Stomach (tissue), 8 donors: ENCODE measurements at regions not wholly inside any gene's neighbourhood (a gene's known extent, or its start where the extent isn't known, plus 50 kb on each side); places are given as distances from the start of the nearest gene placed in this dataset.

Experiments
- DNase-seq, 2 donors: peaks; one replicate each; pipeline versions ENCODE4 v3.0.0 to v3.0.0-alpha.2; 2013 to 2019
- H3K27ac ChIP-seq, 5 donors: fragments of 200-600 bp in 4 of 5; sonication (generic) in 4 of 5; one replicate each; pipeline ENCODE4 v1.5.1; 2013 to 2019; ENCODE audit warnings: mild to moderate bottlenecking in 1 of 5, moderate library complexity in 1 of 5
- H3K27me3 ChIP-seq, 3 donors: fragments of 200-600 bp; sonication (generic); one replicate each; pipeline ENCODE4 v1.5.1; 2017 to 2019; ENCODE audit warnings: mixed run types in 1 of 3
- H3K36me3 ChIP-seq, 4 donors: fragments of 200-600 bp; sonication (generic); 1 replicate in 3 of 4; 2 replicates in 1 of 4; pipeline ENCODE4 v1.5.1; 2016 to 2019
- H3K4me1 ChIP-seq, 4 donors: fragments of 200-600 bp; sonication (generic); one replicate each; pipeline ENCODE4 v1.5.1; 2016 to 2019
- H3K4me3 ChIP-seq, 4 donors: fragments of 200-600 bp; sonication (generic) in 3 of 4; one replicate each; pipeline ENCODE4 v1.5.1; 2016 to 2019; ENCODE audit warnings: mild to moderate bottlenecking in 1 of 4
- H3K9me3 ChIP-seq, 4 donors: fragments of 200-600 bp; sonication (generic); one replicate each; pipeline ENCODE4 v1.5.1; 2016 to 2019
- CTCF ChIP-seq, 7 experiments: fragments of 450-650 bp in 4 of 7; fragments of 200-600 bp in 3 of 7; sonication (generic) in 3 of 7; IDR thresholded peaks; one replicate each; pipeline ENCODE4 v1.5.1; 2016 to 2019; ENCODE audit warnings: antibody characterized with exemption in 7 of 7, control low read depth in 2 of 7, mild to moderate bottlenecking in 1 of 7
- EP300 ChIP-seq: sonication (generic); formaldehyde crosslinking; IDR thresholded peaks from one replicate; pipeline ENCODE4 v1.6.1; 2017; ENCODE audit warnings: antibody characterized with exemption
- POLR2A ChIP-seq, 4 donors: fragments of 450-650 bp; IDR thresholded peaks; one replicate each; pipeline ENCODE4 v1.6.1; 2016; ENCODE audit warnings: antibody characterized with exemption in 4 of 4, control low read depth in 2 of 4, mild to moderate bottlenecking in 1 of 4, moderate library complexity in 1 of 4
- POLR2AphosphoS5 ChIP-seq, 3 donors: sonication (generic); formaldehyde crosslinking; IDR thresholded peaks; one replicate each; pipeline ENCODE4 v1.6.1; 2016; ENCODE audit warnings: antibody characterized with exemption in 3 of 3
- WGBS, 5 donors: extraction: QIAGEN DNeasy Blood & Tissue Kit in 3 of 5; methylation state at CpG; one replicate each; pipeline versions ENCODE4 v1.1.5 to v1.1.7; 2013 to 2018; 5-methylcytosine and 5-hydroxymethylcytosine counted together
- intact Hi-C: fragments of 100-400 bp; cut with DNase I; formaldehyde crosslinking; loops from one replicate; pipeline ENCODE4 v1.15.1; 2023; ENCODE audit warnings: low total_unique reads
- donor health status: healthy with polysubstance abuse.
- donor health status: Bipolar disorder and iron deficiency.
- donor health status: healthy.

GRCh38 chr17:34519282-34519681 is 60.1 kb upstream of the TMEM132E start:
- H3K36me3 ChIP-seq: no peaks in the 10 kb centered on the region
- 12 to 32% (median 22%) methylated on average over 4 to 6 of the region's 6 CpGs for WGBS, 5 donors
- peaks cover 0 to 49% (median 3%) of the 10 kb centered on the region in 3 donors for H3K27me3 ChIP-seq
- H3K9me3 ChIP-seq: no peaks in the 10 kb centered on the region
- no peak overlapping the region for H3K27ac ChIP-seq
- H3K4me1 ChIP-seq: no peaks in the 10 kb centered on the region
- no peak overlapping the region for H3K4me3 ChIP-seq
- no peak for DNase-seq
- intact Hi-C loops: no loop called here
- TF ChIP-seq POLR2AphosphoS5 (IDR thresholded peaks at IDR 0.05) (no peak), POLR2A (IDR thresholded peaks at IDR 0.05) (no peak), EP300 (no peak), CTCF (IDR thresholded peaks at IDR 0.05) (no peak)

GRCh38 chr17:34517406-34517805 is 62.0 kb upstream of the TMEM132E start:
- Histone ChIP-seq H3K27me3 (peaks cover 0 to 64% (median 8%) of the 10 kb centered on the region in 3 donors), H3K36me3 (no peaks in the 10 kb centered on the region), H3K4me3 (no peak overlapping the region), H3K4me1 (no peaks in the 10 kb centered on the region), H3K9me3 (no peaks in the 10 kb centered on the region), H3K27ac (no peak overlapping the region)
- intact Hi-C loops: no loop called here
- no peak for DNase-seq
- no peak for TF ChIP-seq POLR2AphosphoS5 (IDR thresholded peaks at IDR 0.05)
- no peak for TF ChIP-seq EP300
- no peak for TF ChIP-seq CTCF (IDR thresholded peaks at IDR 0.05)
- TF ChIP-seq POLR2A (IDR thresholded peaks at IDR 0.05): no peak
- 38 to 76% (median 62%) methylated on average over 1 of the region's 1 CpG for WGBS, 5 donors

GRCh38 chr17:34511931-34512330 is 67.5 kb upstream of the TMEM132E start:
- TF ChIP-seq EP300: no peak
- TF ChIP-seq CTCF (IDR thresholded peaks at IDR 0.05): no peak
- no peak for TF ChIP-seq POLR2AphosphoS5 (IDR thresholded peaks at IDR 0.05)
- TF ChIP-seq POLR2A (IDR thresholded peaks at IDR 0.05): no peak
- H3K27me3 ChIP-seq: peaks cover 0 to 44% (median 8%) of the 10 kb centered on the region in 3 donors
- H3K27ac ChIP-seq: no peak overlapping the region
- intact Hi-C loops: no loop called here
- H3K4me1 ChIP-seq: no peaks in the 10 kb centered on the region
- H3K9me3 ChIP-seq: no peaks in the 10 kb centered on the region
- DNase-seq: no peak
- 53 to 69% (median 67%) methylated on average over 3 of the region's 3 CpGs for WGBS, 5 donors
- H3K4me3 ChIP-seq: no peak overlapping the region
- no peaks in the 10 kb centered on the region for H3K36me3 ChIP-seq

GRCh38 chr17:34511265-34511664 is 68.1 kb upstream of the TMEM132E start:
- no peak for TF ChIP-seq CTCF (IDR thresholded peaks at IDR 0.05)
- H3K36me3 ChIP-seq: no peaks in the 10 kb centered on the region
- intact Hi-C loops: no loop called here
- no peaks in the 10 kb centered on the region for H3K4me1 ChIP-seq
- no peak overlapping the region for H3K27ac ChIP-seq
- H3K27me3 ChIP-seq: peaks cover 0 to 50% (median 8%) of the 10 kb centered on the region in 3 donors
- no peaks in the 10 kb centered on the region for H3K9me3 ChIP-seq
- 66 to 80% (median 77%) methylated on average over 3 of the region's 3 CpGs for WGBS, 5 donors
- DNase-seq: no peak
- no peak overlapping the region for H3K4me3 ChIP-seq
